ENCODE measurements at regions not wholly inside any gene's neighbourhood (a gene's known extent, or its start where the extent isn't known, plus 50 kb on each side); places are given as distances from the start of the nearest gene placed in this dataset.

- no peak for DNase-seq
- in situ Hi-C loops (cut with HindIII; ENCODE audit: low pct_ligation_motif_present, low pct_unique_long_range_greater_than_20kb, low sequenced_read_pairs), result no loop called here
These were observed 61.5 kb upstream of the NUDT12 start for GRCh38 chr5:103624035-103624480.

DNA sequence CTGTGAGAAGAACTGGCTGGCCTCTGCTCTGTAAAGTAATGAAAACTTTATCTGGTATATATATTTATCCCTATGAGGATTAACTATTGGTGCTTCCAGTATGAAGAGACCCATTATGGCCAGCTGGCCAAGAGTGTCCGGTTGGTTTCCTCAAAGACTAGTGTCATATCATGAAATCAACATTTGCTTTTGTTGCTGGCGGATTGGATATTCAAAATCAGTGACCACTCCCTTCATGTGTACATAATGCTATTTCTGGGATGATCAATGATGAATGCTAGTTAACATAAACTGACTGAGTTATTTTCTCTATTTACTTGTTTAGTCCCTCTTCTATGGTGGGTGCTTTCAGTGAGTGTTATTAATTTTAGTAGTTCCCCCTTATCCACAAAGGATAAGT, 60.8 kb upstream of the NUDT12 start:
- in situ Hi-C loops (cut with HindIII; ENCODE audit: low pct_ligation_motif_present, low pct_unique_long_range_greater_than_20kb, low sequenced_read_pairs), result no loop called here

GRCh38 chr5:103621548-103621930, 59.0 kb upstream of the NUDT12 start:
- in situ Hi-C loops (cut with HindIII; ENCODE audit: low pct_ligation_motif_present, low pct_unique_long_range_greater_than_20kb, low sequenced_read_pairs), result no loop called here
- DNase-seq, result peak; percentile 50

More for the DNA sequence above, 60.8 kb upstream of the NUDT12 start:
- no peak for DNase-seq

GRCh38 chr5:103620851-103621547, 58.4 kb upstream of the NUDT12 start:
- in situ Hi-C loops (cut with HindIII; ENCODE audit: low pct_ligation_motif_present, low pct_unique_long_range_greater_than_20kb, low sequenced_read_pairs), result no loop called here
- DNase-seq, result no peak

GRCh38 chr5:103617913-103618312, 55.3 kb upstream of the NUDT12 start:
- no peak for DNase-seq
- in situ Hi-C loops (cut with HindIII; ENCODE audit: low pct_ligation_motif_present, low pct_unique_long_range_greater_than_20kb, low sequenced_read_pairs), result no loop called here

DNA sequence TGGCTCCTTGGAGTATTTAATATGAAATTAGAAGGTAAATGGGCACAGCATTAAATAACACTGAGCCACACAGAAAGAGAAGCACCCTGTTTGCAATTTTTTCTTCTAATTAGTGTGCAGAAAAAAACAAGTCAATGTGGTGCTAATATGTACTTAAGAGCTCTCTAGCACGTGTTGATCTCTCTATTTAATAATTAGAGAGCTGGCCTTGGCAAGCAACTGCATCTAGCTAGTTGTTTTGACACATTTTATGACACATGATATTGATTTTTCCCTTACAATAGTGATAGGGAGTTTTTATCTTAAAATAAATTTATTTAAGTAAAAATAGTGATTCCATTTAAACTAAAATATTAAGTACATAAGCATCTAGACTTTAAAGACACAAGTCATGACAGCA, 54.5 kb upstream of the NUDT12 start:
- DNase-seq, result no peak
- in situ Hi-C loops (cut with HindIII; ENCODE audit: low pct_ligation_motif_present, low pct_unique_long_range_greater_than_20kb, low sequenced_read_pairs), result no loop called here

- in situ Hi-C loops (cut with HindIII; ENCODE audit: low pct_ligation_motif_present, low pct_unique_long_range_greater_than_20kb, low sequenced_read_pairs), result no loop called here
- DNase-seq, result no peak
These were observed 50.0 kb upstream of the NUDT12 start for GRCh38 chr5:103612545-103612944.
